Smooth muscle cell of the brain vasculature (primary cell): ENCODE measurements at regions not wholly inside any gene's neighbourhood (a gene's known extent, or its start where the extent isn't known, plus 50 kb on each side); places are given as distances from the start of the nearest gene placed in this dataset.

ENCODE experiments used
- DNase-seq: peaks from one replicate; pipeline ENCODE4 v3.0.0-alpha.2; 2012; ENCODE audit warnings: low read depth, low spot score

GRCh38 chr11:11078344-11079086 lies 220.7 kb upstream of the ZBED5 start:
- DNase-seq: no peak

GRCh38 chr11:11077898-11078297 lies 220.0 kb upstream of the ZBED5 start:
- DNase-seq: no peak

GRCh38 chr11:11076879-11077278 lies 219.0 kb upstream of the ZBED5 start:
- no peak for DNase-seq

- no peak for DNase-seq
These were observed 218.4 kb upstream of the ZBED5 start for GRCh38 chr11:11076276-11076675.

GRCh38 chr11:11075515-11076171 lies 217.8 kb upstream of the ZBED5 start:
- no peak for DNase-seq

GRCh38 chr11:11074686-11075335 lies 217.0 kb upstream of the ZBED5 start:
- DNase-seq: no peak

GRCh38 chr11:11073996-11074395 lies 216.1 kb upstream of the ZBED5 start:
- DNase-seq: no peak

GRCh38 chr11:11072067-11072466 lies 214.2 kb upstream of the ZBED5 start:
- DNase-seq: no peak

GRCh38 chr11:11071486-11071885 lies 213.6 kb upstream of the ZBED5 start:
- DNase-seq: no peak

- no peak for DNase-seq
These were observed 213.1 kb upstream of the ZBED5 start for GRCh38 chr11:11070976-11071375.

- no peak for DNase-seq
These were observed 212.3 kb upstream of the ZBED5 start for GRCh38 chr11:11069841-11070835.

GRCh38 chr11:11068113-11068512 lies 210.3 kb upstream of the ZBED5 start:
- DNase-seq: no peak

GRCh38 chr11:11065396-11065795 lies 207.5 kb upstream of the ZBED5 start:
- no peak for DNase-seq

- no peak for DNase-seq
These were observed 199.6 kb upstream of the ZBED5 start for GRCh38 chr11:11057472-11057854.

- no peak for DNase-seq
These were observed 199.1 kb upstream of the ZBED5 start for GRCh38 chr11:11056749-11057471.

- no peak for DNase-seq
These were observed 198.5 kb upstream of the ZBED5 start for GRCh38 chr11:11056316-11056715.

- no peak for DNase-seq
These were observed 190.2 kb upstream of the ZBED5 start for GRCh38 chr11:11047851-11048610.

- no peak for DNase-seq
These were observed 188.9 kb upstream of the ZBED5 start for GRCh38 chr11:11046781-11047180.

- DNase-seq: no peak
These were observed 187.5 kb upstream of the ZBED5 start for GRCh38 chr11:11045156-11045930.
